ENCODE measurements at regions not wholly inside any gene's neighbourhood (a gene's known extent, or its start where the extent isn't known, plus 50 kb on each side); places are given as distances from the start of the nearest gene placed in this dataset.
A peak's percentile ranks its signal among the peaks of the same experiment; 100 is the strongest.

GRCh38 chr5:176169393-176170063 is 68.7 kb upstream of the SIMC1 start (continued):
- TF ChIP-seq, protein P1, sequence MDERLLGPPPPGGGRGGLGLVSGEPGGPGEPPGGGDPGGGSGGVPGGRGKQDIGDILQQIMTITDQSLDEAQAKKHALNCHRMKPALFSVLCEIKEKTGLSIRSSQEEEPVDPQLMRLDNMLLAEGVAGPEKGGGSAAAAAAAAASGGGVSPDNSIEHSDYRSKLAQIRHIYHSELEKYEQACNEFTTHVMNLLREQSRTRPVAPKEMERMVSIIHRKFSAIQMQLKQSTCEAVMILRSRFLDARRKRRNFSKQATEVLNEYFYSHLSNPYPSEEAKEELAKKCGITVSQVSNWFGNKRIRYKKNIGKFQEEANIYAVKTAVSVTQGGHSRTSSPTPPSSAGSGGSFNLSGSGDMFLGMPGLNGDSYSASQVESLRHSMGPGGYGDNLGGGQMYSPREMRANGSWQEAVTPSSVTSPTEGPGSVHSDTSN (CRISPR knock-in tag; IDR thresholded peaks at IDR 0.05; ENCODE audit: low read depth), result no peak
- TF ChIP-seq, protein P1 (tag; conservative IDR thresholded peaks at IDR 0.05; ENCODE audit: low read depth), result 0 out of 2 replicates have a peak, but pooled peaks have one; percentile 21
- no peak for TF ChIP-seq ZNF778 (CRISPR knock-in tag; IDR thresholded peaks at IDR 0.05)
- TF ChIP-seq ZNF507 (tag; conservative IDR thresholded peaks at IDR 0.05), result no peak
- TF ChIP-seq HLTF (IDR thresholded peaks at IDR 0.05), result no peak
- TF ChIP-seq VEZF1 (CRISPR knock-in tag; IDR thresholded peaks at IDR 0.05), result peak; percentile 79
- no peak for TF ChIP-seq FOSL1 (tag; conservative IDR thresholded peaks at IDR 0.05)
- TF ChIP-seq, protein P2, sequence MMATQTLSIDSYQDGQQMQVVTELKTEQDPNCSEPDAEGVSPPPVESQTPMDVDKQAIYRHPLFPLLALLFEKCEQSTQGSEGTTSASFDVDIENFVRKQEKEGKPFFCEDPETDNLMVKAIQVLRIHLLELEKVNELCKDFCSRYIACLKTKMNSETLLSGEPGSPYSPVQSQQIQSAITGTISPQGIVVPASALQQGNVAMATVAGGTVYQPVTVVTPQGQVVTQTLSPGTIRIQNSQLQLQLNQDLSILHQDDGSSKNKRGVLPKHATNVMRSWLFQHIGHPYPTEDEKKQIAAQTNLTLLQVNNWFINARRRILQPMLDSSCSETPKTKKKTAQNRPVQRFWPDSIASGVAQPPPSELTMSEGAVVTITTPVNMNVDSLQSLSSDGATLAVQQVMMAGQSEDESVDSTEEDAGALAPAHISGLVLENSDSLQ (IDR thresholded peaks at IDR 0.05), result 0 out of 2 replicates have a peak, but pooled peaks have one; percentile 20
- TF ChIP-seq, protein P3, sequence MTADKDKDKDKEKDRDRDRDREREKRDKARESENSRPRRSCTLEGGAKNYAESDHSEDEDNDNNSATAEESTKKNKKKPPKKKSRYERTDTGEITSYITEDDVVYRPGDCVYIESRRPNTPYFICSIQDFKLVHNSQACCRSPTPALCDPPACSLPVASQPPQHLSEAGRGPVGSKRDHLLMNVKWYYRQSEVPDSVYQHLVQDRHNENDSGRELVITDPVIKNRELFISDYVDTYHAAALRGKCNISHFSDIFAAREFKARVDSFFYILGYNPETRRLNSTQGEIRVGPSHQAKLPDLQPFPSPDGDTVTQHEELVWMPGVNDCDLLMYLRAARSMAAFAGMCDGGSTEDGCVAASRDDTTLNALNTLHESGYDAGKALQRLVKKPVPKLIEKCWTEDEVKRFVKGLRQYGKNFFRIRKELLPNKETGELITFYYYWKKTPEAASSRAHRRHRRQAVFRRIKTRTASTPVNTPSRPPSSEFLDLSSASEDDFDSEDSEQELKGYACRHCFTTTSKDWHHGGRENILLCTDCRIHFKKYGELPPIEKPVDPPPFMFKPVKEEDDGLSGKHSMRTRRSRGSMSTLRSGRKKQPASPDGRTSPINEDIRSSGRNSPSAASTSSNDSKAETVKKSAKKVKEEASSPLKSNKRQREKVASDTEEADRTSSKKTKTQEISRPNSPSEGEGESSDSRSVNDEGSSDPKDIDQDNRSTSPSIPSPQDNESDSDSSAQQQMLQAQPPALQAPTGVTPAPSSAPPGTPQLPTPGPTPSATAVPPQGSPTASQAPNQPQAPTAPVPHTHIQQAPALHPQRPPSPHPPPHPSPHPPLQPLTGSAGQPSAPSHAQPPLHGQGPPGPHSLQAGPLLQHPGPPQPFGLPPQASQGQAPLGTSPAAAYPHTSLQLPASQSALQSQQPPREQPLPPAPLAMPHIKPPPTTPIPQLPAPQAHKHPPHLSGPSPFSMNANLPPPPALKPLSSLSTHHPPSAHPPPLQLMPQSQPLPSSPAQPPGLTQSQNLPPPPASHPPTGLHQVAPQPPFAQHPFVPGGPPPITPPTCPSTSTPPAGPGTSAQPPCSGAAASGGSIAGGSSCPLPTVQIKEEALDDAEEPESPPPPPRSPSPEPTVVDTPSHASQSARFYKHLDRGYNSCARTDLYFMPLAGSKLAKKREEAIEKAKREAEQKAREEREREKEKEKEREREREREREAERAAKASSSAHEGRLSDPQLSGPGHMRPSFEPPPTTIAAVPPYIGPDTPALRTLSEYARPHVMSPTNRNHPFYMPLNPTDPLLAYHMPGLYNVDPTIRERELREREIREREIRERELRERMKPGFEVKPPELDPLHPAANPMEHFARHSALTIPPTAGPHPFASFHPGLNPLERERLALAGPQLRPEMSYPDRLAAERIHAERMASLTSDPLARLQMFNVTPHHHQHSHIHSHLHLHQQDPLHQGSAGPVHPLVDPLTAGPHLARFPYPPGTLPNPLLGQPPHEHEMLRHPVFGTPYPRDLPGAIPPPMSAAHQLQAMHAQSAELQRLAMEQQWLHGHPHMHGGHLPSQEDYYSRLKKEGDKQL (CRISPR knock-in tag; IDR thresholded peaks at IDR 0.05; ENCODE audit: borderline replicate concordance), result no peak
- TF ChIP-seq STAT5A (IDR thresholded peaks at IDR 0.05; ENCODE audit: borderline replicate concordance, low read length), result 0 out of 2 replicates have a peak, but pooled peaks have one; percentile 9
- no peak for TF ChIP-seq IRF9 (tag; IDR thresholded peaks at IDR 0.05)
- peak; percentile 80 for TF ChIP-seq ARID1B (IDR thresholded peaks at IDR 0.05)
- TF ChIP-seq, protein P4, sequence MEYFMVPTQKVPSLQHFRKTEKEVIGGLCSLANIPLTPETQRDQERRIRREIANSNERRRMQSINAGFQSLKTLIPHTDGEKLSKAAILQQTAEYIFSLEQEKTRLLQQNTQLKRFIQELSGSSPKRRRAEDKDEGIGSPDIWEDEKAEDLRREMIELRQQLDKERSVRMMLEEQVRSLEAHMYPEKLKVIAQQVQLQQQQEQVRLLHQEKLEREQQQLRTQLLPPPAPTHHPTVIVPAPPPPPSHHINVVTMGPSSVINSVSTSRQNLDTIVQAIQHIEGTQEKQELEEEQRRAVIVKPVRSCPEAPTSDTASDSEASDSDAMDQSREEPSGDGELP (CRISPR knock-in tag; IDR thresholded peaks at IDR 0.05; ENCODE audit: borderline replicate concordance), result no peak
- peak; percentile 76 for TF ChIP-seq TCF3 (CRISPR knock-in tag; IDR thresholded peaks at IDR 0.05)
- peak; percentile 54; the same call in 1 of the 2 replicates for TF ChIP-seq MTA2 (IDR thresholded peaks at IDR 0.05; ENCODE audit: low read depth)
